Adipocyte (in vitro differentiated cells): ENCODE measurements at regions not wholly inside any gene's neighbourhood (a gene's known extent, or its start where the extent isn't known, plus 50 kb on each side); places are given as distances from the start of the nearest gene placed in this dataset.

ENCODE experiments used
- DNase-seq: peaks from one replicate; pipeline ENCODE4 v3.0.0-alpha.2; 2015; ENCODE audit warnings: low read depth
- H3K27me3 ChIP-seq: replicated peaks from 2 replicates; pipeline ENCODE4 v1.7.0; 2013; ENCODE audit warnings: mild to moderate bottlenecking, low read length, moderate library complexity; ENCODE audit not compliant: control insufficient read depth, insufficient read depth
- H3K36me3 ChIP-seq: 2 replicates; pipeline ENCODE4 v1.7.0; 2013; ENCODE audit warnings: low read length, mild to moderate bottlenecking, moderate library complexity; ENCODE audit not compliant: control insufficient read depth, insufficient read depth, severe bottlenecking
- H3K4me1 ChIP-seq: 2 replicates; pipeline ENCODE4 v1.7.0; 2013; ENCODE audit warnings: mild to moderate bottlenecking, low read length, moderate library complexity; ENCODE audit not compliant: control insufficient read depth, insufficient read depth
- H3K4me3 ChIP-seq: 2 replicates; pipeline ENCODE4 v1.7.0; 2013; ENCODE audit warnings: mild to moderate bottlenecking, low read length, moderate library complexity
- H3K9ac ChIP-seq: 2 replicates; pipeline ENCODE4 v1.7.0; 2013; ENCODE audit warnings: mild to moderate bottlenecking, low read length, moderate library complexity
- H3K9me3 ChIP-seq: 2 replicates; pipeline ENCODE4 v1.7.0; 2013; ENCODE audit warnings: mild to moderate bottlenecking, low read length, moderate library complexity; ENCODE audit not compliant: control insufficient read depth

GRCh38 chr3:186427627-186428281, 65.7 kb upstream of the DGKG start:
- no peak for DNase-seq
- peaks cover 8% of the 10 kb centered on the region for H3K27me3 ChIP-seq
- no peak overlapping the region for H3K4me3 ChIP-seq
- H3K4me1 ChIP-seq = peaks cover 28% of the 10 kb centered on the region
- H3K36me3 ChIP-seq = no peaks in the 10 kb centered on the region
- H3K9ac ChIP-seq = no peak overlapping the region
- no peaks in the 10 kb centered on the region for H3K9me3 ChIP-seq

DNA sequence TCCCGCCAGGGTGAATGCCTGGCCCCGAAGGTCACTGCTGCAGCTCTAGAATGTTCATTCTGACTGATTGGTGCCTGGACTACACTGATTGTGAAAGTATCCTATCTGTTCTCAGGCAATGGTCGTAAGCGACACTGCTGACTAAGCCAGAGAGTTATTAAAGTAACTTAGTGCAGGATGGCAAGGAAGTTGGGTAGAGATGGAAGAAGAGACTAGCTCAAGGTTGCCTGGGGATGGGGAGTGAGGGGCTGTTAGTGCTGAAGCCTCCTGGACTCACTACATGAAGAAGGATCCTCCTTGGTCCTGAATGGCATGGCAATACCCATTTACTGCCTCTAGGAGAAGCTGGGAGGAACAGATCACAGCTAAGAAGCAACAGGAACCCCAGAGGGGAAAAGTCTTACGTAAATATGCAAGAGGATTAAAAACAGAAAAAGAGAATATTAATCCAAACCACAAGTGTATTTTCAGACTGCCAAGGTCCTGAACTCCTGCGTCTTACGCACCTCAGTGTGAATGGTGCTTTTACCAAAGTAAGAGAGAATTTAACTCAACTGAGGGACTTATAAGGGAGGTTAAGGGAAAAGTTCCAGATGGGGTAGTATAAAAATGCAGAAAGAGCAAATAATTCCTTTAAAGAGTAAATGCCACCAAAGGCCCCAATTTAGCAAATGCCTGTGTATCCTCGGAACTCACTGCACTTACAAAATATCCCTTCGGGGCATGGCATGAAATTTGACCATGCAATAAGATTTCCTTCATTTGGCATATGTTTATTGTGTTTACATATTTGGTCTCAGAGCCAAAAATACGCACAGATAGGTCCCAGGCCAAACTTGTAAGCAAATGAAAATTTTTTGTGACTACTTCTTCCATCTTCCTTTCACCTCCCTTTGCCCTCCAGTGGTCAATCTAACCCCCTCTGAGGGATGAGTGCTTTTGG, 64.0 kb upstream of the DGKG start:
- no peaks in the 10 kb centered on the region for H3K36me3 ChIP-seq
- peak; percentile 88 for DNase-seq
- no peak overlapping the region for H3K4me3 ChIP-seq
- H3K27me3 ChIP-seq = peaks cover 8% of the 10 kb centered on the region
- no peak overlapping the region for H3K9ac ChIP-seq
- H3K4me1 ChIP-seq = peaks cover 21% of the 10 kb centered on the region
- no peaks in the 10 kb centered on the region for H3K9me3 ChIP-seq

- Histone ChIP-seq H3K36me3 (no peaks in the 10 kb centered on the region), H3K9me3 (no peaks in the 10 kb centered on the region), H3K9ac (no peak overlapping the region), H3K4me3 (no peak overlapping the region), H3K4me1 (peaks cover 31% of the 10 kb centered on the region), H3K27me3 (peaks cover 8% of the 10 kb centered on the region)
- no peak for DNase-seq
These were observed 59.9 kb upstream of the DGKG start for GRCh38 chr3:186421946-186422345.

GRCh38 chr3:186418671-186419145, 56.7 kb upstream of the DGKG start:
- Histone ChIP-seq H3K4me3 (no peak overlapping the region), H3K27me3 (peaks cover 6% of the 10 kb centered on the region), H3K4me1 (peaks cover 36% of the 10 kb centered on the region), H3K36me3 (no peaks in the 10 kb centered on the region), H3K9ac (no peak overlapping the region), H3K9me3 (no peaks in the 10 kb centered on the region)
- no peak for DNase-seq

DNA sequence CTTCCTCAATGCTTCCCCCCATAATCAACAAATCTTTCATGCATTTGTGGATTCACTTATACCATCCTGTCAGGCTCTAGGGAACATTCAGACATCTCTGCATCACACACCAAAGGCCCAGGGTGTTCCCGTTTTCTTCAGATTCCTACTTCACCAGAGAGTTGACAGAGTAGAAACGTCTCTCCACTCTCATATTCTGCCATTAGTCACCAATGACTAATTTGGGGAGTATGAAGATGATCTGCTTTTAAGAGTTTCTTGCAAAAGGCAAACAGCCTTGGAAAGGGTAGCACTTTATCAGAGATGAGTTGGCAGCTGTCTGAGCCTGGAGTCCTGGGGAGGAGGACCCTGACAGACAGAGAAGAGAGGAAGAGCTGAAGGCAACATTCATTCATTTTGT, 55.8 kb upstream of the DGKG start:
- Histone ChIP-seq H3K36me3 (no peaks in the 10 kb centered on the region), H3K4me3 (no peak overlapping the region), H3K9ac (no peak overlapping the region), H3K27me3 (no peaks in the 10 kb centered on the region), H3K4me1 (peaks cover 46% of the 10 kb centered on the region), H3K9me3 (no peaks in the 10 kb centered on the region)
- DNase-seq = peak; percentile 67

GRCh38 chr3:186414735-186415419, 52.8 kb upstream of the DGKG start:
- Histone ChIP-seq H3K36me3 (no peaks in the 10 kb centered on the region), H3K4me1 (peaks cover 46% of the 10 kb centered on the region), H3K9ac (peak overlapping the region; percentile 61), H3K4me3 (peak overlapping the region; percentile 28), H3K9me3 (peaks cover 2% of the 10 kb centered on the region), H3K27me3 (no peaks in the 10 kb centered on the region)
- DNase-seq = peak; percentile 65

DNA sequence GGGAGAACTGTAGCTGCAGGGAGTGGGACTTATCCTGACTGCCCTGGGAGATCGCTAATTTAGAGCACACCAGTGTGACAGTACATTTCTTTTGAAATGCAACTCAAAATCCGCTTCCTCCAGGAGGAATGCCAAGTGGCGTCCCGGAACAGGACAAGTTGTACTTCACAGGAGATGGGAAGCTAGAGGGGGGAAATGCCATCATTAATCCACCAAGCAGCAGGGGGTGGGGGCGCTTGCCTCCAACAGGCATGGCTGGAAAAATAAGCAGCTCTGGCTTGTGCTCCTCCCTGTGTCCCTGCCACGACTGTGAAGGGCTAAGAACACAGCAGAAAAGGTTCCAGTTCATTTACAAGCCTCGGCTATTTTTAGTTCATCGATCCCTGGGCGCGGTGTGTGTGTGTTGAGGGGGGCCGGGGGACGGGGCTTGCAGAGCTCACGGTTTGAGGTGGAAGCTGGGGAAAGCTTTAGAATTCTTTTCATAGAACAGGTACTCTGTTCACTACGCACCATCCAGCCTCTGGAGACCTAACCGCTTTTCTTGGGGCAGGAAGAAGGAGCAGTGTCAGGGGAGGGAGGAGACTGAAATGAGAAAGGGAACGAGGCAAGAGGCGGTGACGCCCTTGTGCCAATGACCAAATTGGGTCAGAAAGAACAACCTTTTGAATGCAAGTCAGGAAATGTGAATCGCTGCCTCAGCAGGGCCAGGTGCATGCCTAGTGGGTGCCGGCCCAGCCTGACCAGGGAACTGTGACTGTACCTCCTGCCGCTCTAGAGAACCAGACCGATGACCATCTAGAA, 51.8 kb upstream of the DGKG start:
- H3K27me3 ChIP-seq = peaks cover 6% of the 10 kb centered on the region
- H3K4me3 ChIP-seq = peak overlapping the region; percentile 69
- H3K4me1 ChIP-seq = peaks cover 44% of the 10 kb centered on the region
- peak overlapping the region; percentile 61 for H3K9ac ChIP-seq
- no peaks in the 10 kb centered on the region for H3K36me3 ChIP-seq
- peaks cover 11% of the 10 kb centered on the region for H3K9me3 ChIP-seq
- DNase-seq = peak; percentile 40

- Histone ChIP-seq H3K9me3 (peaks cover 18% of the 10 kb centered on the region), H3K4me1 (peaks cover 28% of the 10 kb centered on the region), H3K36me3 (no peaks in the 10 kb centered on the region), H3K27me3 (peaks cover 18% of the 10 kb centered on the region), H3K9ac (no peak overlapping the region), H3K4me3 (no peak overlapping the region)
- no peak for DNase-seq
These were observed 50.0 kb upstream of the DGKG start for GRCh38 chr3:186411994-186412393.
